ENCODE measurements at regions not wholly inside any gene's neighbourhood (a gene's known extent, or its start where the extent isn't known, plus 50 kb on each side); places are given as distances from the start of the nearest gene placed in this dataset.

DNA sequence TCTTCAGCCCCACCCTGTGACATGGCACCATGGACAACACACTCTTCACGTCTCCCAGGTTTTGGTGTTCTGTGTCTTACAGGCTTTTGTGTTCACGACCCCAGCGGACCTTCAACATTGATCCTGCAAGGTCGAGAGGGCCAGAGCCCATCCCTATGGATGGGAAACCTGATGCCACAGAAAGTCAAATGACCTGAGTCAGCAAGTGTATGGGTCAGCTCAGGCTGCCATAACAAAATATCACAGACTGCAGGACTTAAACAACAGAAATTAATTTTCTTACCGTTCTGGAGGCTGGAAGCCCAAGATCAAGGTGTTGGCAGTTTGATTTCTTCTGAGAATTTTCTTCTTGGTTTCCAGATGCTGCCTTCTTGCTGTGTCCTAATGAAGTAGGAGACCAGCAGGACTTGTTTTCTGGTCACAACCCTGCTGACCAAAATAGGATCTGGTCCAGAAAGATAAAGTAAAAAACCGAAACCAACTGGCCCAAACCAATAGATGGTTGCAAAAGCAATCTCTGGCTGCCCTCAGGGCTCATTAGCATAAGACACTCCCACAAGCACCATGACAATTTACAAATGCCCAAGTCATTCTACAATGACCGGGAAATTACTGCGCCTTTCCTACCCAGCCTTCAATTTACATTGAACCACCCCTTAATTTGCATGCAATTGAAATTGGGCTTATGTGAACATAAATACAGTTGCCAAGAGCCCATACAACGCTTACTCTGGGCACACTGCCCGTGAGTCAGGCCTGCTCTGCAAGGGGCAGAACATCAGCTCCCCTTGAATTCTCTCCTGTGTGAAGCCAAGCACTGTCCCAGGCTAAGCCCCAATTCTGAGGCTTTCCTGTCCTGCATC lies 82.9 kb upstream of the SLC22A11 start:
- no peak for DNase-seq (ENCODE audit: extremely low spot score)
- ChIA-PET CTCF (no interaction called here), POLR2A (no interaction called here)
- TF ChIP-seq CTCF (IDR thresholded peaks at IDR 0.05; ENCODE audit: control extremely low read depth, extremely low read depth, low read depth, missing control alignments), result no peak

GRCh38 chr11:64474680-64475079 lies 81.1 kb upstream of the SLC22A11 start:
- no peak for DNase-seq (ENCODE audit: extremely low spot score)
- TF ChIP-seq CTCF (IDR thresholded peaks at IDR 0.05; ENCODE audit: control extremely low read depth, extremely low read depth, low read depth, missing control alignments), result no peak
- ChIA-PET POLR2A (no interaction called here), CTCF (no interaction called here)

GRCh38 chr11:64475145-64475544 lies 80.6 kb upstream of the SLC22A11 start:
- CTCF ChIA-PET, result no interaction called here
- TF ChIP-seq CTCF (IDR thresholded peaks at IDR 0.05; ENCODE audit: control extremely low read depth, extremely low read depth, low read depth, missing control alignments), result no peak
- POLR2A ChIA-PET, result no interaction called here
- no peak for DNase-seq (ENCODE audit: extremely low spot score)

GRCh38 chr11:64476881-64477280 lies 78.9 kb upstream of the SLC22A11 start:
- TF ChIP-seq CTCF (IDR thresholded peaks at IDR 0.05; ENCODE audit: control extremely low read depth, extremely low read depth, low read depth, missing control alignments), result no peak
- ChIA-PET CTCF (no interaction called here), POLR2A (no interaction called here)
- DNase-seq (ENCODE audit: extremely low spot score), result no peak

GRCh38 chr11:64477675-64478074 lies 78.1 kb upstream of the SLC22A11 start:
- TF ChIP-seq CTCF (IDR thresholded peaks at IDR 0.05; ENCODE audit: control extremely low read depth, extremely low read depth, low read depth, missing control alignments), result no peak
- ChIA-PET CTCF (interaction anchor here (1.3 kb wide), 1 partner anchor 29 kb away, joined by 7 read pairs; no protein-coding TSS in a partner anchor), POLR2A (interaction anchor here (0.5 kb wide), 1 partner anchor 107 kb away, joined by 5 read pairs; no protein-coding TSS in a partner anchor)
- no peak for DNase-seq (ENCODE audit: extremely low spot score)

- POLR2A ChIA-PET, result no interaction called here
- no peak for TF ChIP-seq CTCF (IDR thresholded peaks at IDR 0.05; ENCODE audit: control extremely low read depth, extremely low read depth, low read depth, missing control alignments)
- CTCF ChIA-PET, result interaction anchor here (1.7 kb wide), 1 partner anchor 34 kb away, joined by 5 read pairs; no protein-coding TSS in a partner anchor
- no peak for DNase-seq (ENCODE audit: extremely low spot score)
These were observed 73.2 kb upstream of the SLC22A11 start for GRCh38 chr11:64482588-64482987.

Measured in GM10248 (cell line).